Psoas muscle (tissue), 7 donors: ENCODE measurements at regions not wholly inside any gene's neighbourhood (a gene's known extent, or its start where the extent isn't known, plus 50 kb on each side); places are given as distances from the start of the nearest gene placed in this dataset.

Experiments
- ATAC-seq, 4 donors: fragments of 200-7000 bp; cut with Tn5 transposase; one replicate each; pipeline ENCODE4 v1.9.1; 2020; ENCODE audit warnings: moderate library complexity in 3 of 4, mild to moderate bottlenecking in 2 of 4
- DNase-seq, 2 donors: peaks; one replicate each; pipeline ENCODE4 v3.0.0-alpha.2; 2020
- H3K27ac ChIP-seq: fragments of 200-600 bp; one replicate; pipeline ENCODE4 v1.8.0; 2022
- H3K27me3 ChIP-seq, 3 donors: fragments of 200-600 bp in 1 of 3; one replicate each; pipeline versions ENCODE4 v1.6.1 to v1.8.0; 2013 to 2022; ENCODE audit warnings: low read length in 2 of 3, mild to moderate bottlenecking in 2 of 3, moderate library complexity in 1 of 3; ENCODE audit not compliant: insufficient read depth in 3 of 3
- H3K36me3 ChIP-seq, 2 donors: fragments of 200-600 bp in 1 of 2; one replicate each; pipeline versions ENCODE4 v1.6.1 to v1.8.0; 2013 to 2022; ENCODE audit warnings: low read depth in 1 of 2, mild to moderate bottlenecking in 1 of 2, moderate library complexity in 1 of 2; ENCODE audit not compliant: insufficient read depth in 1 of 2
- H3K4me1 ChIP-seq: fragments of 200-600 bp; one replicate; pipeline ENCODE4 v1.8.0; 2022
- H3K4me3 ChIP-seq: fragments of 200-600 bp; one replicate; pipeline ENCODE4 v1.8.0; 2022; ENCODE audit warnings: mild to moderate bottlenecking
- H3K9me3 ChIP-seq: fragments of 200-600 bp; one replicate; pipeline ENCODE4 v1.8.0; 2022
- CTCF ChIP-seq: fragments of 200-600 bp; IDR thresholded peaks from one replicate; pipeline ENCODE4 v1.8.0; 2022; ENCODE audit warnings: antibody characterized with exemption
- WGBS, 3 donors: extraction: QIAGEN DNeasy Blood & Tissue Kit; methylation state at CpG; one replicate each; pipeline versions ENCODE4 v1.1.6 to v1.1.7; 2013; 5-methylcytosine and 5-hydroxymethylcytosine counted together
- intact Hi-C, 2 donors: fragments of 100-400 bp; cut with DNase I; formaldehyde crosslinking; loops; one replicate each; pipeline versions ENCODE4 v1.11.0 to v1.14.2; 2022
- donor health status: healthy with polysubstance abuse.
- donor health status: DM: no; HTN: no; CAD: no; lungs with moderate emphysema.
- donor health status: Bipolar disorder and iron deficiency.
- donor health status: healthy.
- donor health status: DM: yes; HTN: yes; CAD: no.
- donor health status: DM: no; HTN: no; CAD: no.
- donor health status: DM: yes; HTN: yes; CAD: no.

GRCh38 chr3:88312256-88312655 is 162.5 kb downstream of the C3orf38 start:
- Histone ChIP-seq H3K36me3 (no peaks in the 10 kb centered on the region), H3K4me1 (no peaks in the 10 kb centered on the region), H3K9me3 (no peaks in the 10 kb centered on the region), H3K4me3 (no peak overlapping the region), H3K27me3 (no peaks in the 10 kb centered on the region), H3K27ac (no peak overlapping the region)
- no peak for TF ChIP-seq CTCF
- no peak for DNase-seq
- no peak for ATAC-seq
- WGBS, 3 donors = 22 to 27% (median 24%) methylated on average over 2 of the region's 2 CpGs
- intact Hi-C loops = no loop called here

GRCh38 chr3:88318067-88318466 is 168.3 kb downstream of the C3orf38 start:
- Histone ChIP-seq H3K27me3 (peaks cover 0 to 2% (median 0%) of the 10 kb centered on the region in 3 donors), H3K4me1 (no peaks in the 10 kb centered on the region), H3K36me3 (no peaks in the 10 kb centered on the region), H3K4me3 (no peak overlapping the region), H3K27ac (no peak overlapping the region), H3K9me3 (no peaks in the 10 kb centered on the region)
- intact Hi-C loops = no loop called here
- 76 to 84% (median 82%) methylated on average over 3 of the region's 3 CpGs for WGBS, 3 donors
- DNase-seq (no peak), ATAC-seq (no peak)
- TF ChIP-seq CTCF = no peak

GRCh38 chr3:88321363-88322050 is 171.7 kb downstream of the C3orf38 start:
- 36 to 49% (median 44%) methylated on average over 3 of the region's 3 CpGs for WGBS, 3 donors
- ATAC-seq (no peak), DNase-seq (no peak)
- Histone ChIP-seq H3K36me3 (no peaks in the 10 kb centered on the region), H3K4me3 (no peak overlapping the region), H3K27ac (no peak overlapping the region), H3K27me3 (peaks cover 0 to 2% (median 0%) of the 10 kb centered on the region in 3 donors), H3K4me1 (no peaks in the 10 kb centered on the region), H3K9me3 (no peaks in the 10 kb centered on the region)
- intact Hi-C loops = no loop called here
- TF ChIP-seq CTCF = no peak

DNA sequence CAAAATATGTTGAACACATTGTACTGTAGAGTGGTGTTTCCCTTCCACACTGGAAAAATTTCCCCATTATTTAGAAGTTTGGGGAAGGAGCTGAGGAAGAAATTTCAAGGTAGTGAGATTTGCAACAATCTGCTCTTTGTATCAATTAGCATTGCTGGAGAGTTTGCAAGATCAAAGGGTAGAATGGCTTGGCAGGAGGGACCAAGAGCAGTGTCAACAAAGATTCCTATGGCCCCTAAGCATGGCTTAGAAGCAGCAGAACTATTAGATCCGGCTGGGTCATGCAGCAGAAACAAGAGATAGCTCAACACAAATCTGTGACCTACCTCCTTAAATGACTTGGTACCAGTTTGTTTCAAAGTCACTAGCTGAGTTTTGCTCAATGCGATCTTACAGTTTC is 175.0 kb downstream of the C3orf38 start:
- ATAC-seq (no peak), DNase-seq (no peak)
- H3K4me1 ChIP-seq = no peaks in the 10 kb centered on the region
- 63 to 65% (median 65%) methylated on average over 2 of the region's 2 CpGs for WGBS, 3 donors
- H3K9me3 ChIP-seq = no peaks in the 10 kb centered on the region
- no peak overlapping the region for H3K4me3 ChIP-seq
- H3K27ac ChIP-seq = no peak overlapping the region
- no peaks in the 10 kb centered on the region for H3K36me3 ChIP-seq
- H3K27me3 ChIP-seq = no peaks in the 10 kb centered on the region
- intact Hi-C loops = no loop called here
- no peak for TF ChIP-seq CTCF
